GM20431 (cell line): ENCODE measurements at regions not wholly inside any gene's neighbourhood (a gene's known extent, or its start where the extent isn't known, plus 50 kb on each side); places are given as distances from the start of the nearest gene placed in this dataset.

Experiments
- in situ Hi-C: fragments of 300-500 bp; cut with MseI, MboI; formaldehyde crosslinking; loops from one replicate; pipeline ENCODE4 v1.15.0; 2020; ENCODE audit warnings: low sequenced_read_pairs; ENCODE audit not compliant: unreplicated experiment

GRCh38 chr22:46074771-46075551 is 75.4 kb upstream of the PPARA start:
- in situ Hi-C loops = no loop called here

DNA sequence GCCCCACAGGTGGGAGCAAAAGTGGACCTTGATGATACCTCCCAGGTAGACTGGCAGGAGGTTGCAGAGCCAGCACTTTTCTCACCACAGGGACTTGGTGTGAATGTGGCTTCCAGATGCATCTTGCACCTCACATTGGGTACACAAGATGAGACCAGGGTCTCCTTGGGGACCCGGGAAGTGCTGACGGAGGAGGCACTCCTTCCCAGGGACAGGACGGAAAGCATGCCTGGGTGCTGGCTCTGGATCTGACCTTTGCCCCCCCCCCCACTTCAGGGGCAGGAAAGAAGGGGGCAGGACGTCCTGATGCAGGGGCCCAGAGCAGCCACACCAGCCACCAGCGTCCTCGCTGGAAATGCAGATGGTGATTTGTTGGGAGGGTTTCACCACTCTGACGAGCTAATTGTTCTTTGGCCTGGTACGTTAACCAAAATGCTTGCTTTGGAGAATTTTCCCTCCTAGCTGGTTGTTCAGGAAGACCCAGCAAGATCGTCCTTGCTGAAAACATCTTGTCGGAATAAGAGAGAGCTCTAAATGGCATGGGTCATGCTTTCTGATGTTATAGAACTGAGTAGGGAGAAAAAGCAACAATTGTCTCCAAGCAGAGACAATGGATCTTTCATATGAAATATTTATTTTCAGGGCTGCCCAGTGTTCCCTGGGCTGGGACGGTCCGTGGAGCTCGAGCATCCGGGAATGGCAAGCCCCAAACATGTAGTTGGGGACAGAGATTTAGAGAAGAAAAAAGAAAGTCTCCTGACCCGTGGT is 74.4 kb upstream of the PPARA start:
- in situ Hi-C loops = no loop called here

DNA sequence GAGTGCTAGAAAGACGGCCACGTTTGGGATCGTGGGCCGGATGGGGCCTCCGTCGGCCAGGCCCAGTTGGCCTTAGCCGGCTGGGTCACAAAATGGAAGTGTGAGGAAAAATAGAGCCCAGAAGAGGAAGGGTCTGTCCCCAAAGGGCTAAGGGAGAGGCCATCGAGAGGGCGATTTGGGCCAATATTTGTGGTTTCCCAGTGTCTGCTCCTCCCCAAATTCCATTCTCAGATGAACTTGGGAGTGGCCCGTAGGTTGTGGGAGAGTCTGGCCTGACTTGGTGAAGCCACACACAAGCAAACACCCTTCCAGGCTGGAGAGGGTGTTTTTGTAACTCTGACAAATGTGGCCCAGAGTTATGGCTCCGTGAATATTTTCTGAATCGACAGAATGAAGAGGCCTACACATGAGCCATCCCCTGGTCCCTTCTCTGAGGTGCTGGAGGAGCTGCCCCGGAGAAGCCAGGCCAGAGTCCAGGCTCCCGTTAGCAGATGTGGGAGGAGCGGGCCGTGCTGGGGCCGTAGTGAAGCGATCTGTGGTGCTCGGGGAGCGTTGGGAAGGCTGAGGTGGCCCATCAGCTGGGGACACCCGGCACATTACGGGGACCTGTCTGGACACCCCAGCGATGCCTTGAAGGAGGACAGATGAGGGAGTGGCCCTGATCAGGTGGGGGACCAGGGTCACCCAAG is 73.5 kb upstream of the PPARA start:
- in situ Hi-C loops = no loop called here

- in situ Hi-C loops = no loop called here
These were observed 72.6 kb upstream of the PPARA start for GRCh38 chr22:46077669-46078099.

- in situ Hi-C loops = no loop called here
These were observed 71.9 kb upstream of the PPARA start for GRCh38 chr22:46078241-46079092.

- in situ Hi-C loops = no loop called here
These were observed 71.0 kb upstream of the PPARA start for GRCh38 chr22:46079093-46079860.

DNA sequence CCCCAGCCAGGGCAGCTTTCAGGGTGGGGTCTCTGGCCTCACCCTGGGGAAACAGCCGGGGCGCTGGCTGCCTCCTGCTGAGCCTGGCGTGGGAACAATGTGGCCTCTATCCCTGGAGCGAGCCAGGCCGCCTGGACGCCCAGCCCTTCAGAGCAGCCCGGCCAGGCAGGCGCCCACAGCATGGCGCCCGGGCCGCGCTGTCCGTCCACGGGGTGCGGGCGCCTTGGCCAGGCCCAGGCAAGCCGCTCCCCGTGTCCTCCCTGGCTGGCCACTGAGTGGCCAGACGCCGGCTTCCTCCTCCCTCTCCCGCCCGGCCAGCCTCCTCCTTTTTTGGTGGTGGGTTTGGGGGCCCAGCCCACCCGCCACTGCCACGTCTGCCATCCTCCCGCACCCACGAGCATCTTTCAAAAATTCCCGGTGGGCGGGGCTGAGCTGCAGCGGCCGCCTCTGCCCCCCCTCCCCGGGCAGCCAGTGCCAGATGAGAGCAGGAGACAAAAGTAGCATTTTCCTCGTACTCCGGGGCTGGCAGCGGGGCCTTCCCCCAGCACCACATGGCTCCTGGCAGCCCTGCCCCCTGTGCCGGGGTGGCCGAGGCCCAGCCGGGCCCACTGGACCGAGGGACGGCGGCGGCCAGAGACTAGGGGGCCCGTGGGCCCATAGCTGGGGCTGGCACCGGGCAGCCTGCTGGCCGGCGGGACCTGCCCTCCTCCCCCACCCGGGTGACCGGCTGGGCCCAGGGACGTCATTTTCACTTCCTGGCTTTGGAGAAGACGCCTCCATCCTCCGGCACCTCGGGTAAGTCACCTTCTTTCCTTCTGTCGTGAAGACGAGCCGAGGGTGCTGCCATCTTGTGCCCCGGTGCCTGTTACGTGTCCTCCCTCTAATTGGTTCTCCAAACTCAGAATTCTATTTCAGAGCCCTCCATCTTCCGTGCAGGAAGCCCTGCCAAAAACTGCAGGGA is 70.2 kb upstream of the PPARA start:
- in situ Hi-C loops = no loop called here

DNA sequence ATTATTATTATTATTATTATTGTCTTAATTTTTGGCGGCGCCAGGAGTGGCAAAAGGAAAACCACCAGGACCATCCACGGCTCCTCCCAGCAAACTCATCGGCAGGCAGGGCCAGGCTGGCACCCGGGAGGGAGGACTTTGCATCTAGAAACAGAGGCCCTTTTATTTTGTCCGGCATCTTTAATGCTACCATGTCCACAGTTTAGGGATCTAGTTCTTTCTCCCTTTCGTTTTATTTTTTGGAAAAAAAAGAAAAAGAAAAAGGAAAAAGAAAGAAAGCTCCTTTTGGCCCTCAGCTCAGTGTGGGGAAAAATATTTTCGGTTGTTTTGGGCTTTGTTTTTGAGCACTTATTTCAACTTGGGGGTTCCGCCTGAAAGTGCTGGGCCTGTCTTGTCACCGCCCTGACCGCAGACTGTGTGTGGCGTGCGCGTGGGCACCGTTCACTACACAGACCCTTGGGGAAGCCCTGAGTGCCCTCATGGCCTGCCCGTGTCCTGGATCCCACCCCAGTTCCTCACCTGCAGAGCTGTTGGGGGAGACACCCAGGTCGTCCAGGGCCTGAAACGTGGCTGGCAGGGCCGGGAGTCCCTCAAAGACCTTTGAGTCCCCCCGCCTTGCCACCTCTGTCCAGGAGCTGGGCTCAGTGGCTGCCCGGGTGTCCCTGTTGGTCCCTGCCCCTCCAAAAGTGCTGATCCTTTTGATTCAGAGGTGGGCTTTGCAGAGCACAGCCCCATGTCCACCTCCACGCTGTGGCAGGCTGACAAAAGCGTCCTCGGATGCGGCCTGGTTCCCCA is 69.1 kb upstream of the PPARA start:
- in situ Hi-C loops = no loop called here

DNA sequence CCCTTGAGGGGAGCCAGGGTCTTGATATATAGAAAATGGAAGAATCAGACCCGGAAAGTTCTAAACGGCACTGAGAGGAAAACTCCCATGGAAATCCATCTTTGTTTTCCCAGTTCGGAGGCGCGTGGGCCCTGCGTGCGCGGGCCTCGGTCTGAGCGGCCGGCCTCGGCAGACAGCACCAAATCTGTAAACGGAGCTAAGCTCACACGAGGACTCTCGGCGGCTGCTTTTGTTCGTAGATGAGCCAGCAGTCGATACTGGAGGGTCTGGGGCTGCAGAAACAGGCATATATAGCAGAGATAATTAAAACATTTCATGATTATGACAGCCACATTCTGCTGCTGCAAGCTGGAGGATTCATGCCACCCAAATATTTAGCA is 68.5 kb upstream of the PPARA start:
- in situ Hi-C loops = no loop called here

DNA sequence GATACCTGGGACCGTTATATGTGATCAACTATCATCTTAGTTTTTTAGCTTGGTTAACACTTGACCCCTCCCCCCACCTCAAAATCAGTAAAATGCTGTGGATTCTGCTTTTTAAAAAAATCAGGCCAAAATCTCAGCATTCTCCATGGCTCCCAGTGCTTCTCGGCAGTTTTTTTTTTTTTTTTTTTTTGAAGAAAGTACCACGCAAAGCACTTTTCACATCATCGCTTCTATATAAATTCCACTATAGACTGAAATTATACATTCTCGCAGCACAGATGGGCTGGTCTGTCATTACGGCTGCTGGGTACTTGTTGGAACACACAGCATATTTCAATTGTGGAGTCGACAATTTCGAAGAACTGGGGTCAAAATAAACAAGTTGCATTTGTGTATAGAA is 67.7 kb upstream of the PPARA start:
- in situ Hi-C loops = no loop called here

DNA sequence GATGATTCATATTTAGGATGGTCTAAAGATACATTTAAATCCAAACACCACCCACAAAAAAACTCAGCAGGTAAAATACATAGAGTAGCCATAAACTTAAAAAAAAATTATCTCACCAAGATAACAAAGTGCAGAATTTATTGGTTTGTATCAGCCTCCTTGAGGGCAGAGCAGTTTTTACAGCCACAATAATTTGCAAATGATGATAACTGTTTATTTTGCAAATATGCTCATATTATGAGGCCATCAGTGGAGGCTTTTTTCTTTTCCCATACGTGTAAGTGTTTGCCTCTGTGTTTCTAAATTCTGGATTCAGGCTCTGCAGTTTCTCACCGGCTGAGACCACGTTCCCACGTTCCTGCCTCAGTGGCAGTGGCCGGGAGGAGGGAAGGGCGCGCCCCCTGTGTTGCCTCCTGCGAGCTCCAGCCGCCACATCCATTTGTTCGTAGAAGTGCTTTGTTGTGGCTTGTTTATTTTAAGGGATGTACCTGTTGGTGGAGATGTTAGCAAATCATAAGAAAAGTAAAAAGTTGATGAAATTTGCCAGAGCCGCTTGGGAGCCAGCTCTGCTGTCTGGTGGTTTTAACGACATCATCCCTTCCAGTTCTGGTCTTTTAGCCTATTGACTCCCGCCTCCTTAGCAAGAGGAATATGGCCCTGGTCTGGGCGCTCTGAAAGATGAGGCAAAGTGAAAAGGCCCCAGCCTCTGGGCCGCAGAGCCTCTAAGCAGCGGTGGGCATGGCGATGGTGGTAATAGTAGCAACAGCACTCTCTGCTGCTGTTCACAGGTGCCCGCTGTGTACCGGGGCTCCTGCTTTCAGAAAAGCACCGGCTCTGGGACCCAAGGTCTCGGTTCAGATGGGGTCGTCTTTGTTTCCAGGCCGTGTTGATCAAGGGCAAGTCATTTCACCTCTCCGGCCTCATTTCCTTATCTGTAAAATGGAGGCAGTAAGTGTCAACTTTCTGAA is 66.7 kb upstream of the PPARA start:
- in situ Hi-C loops = no loop called here

DNA sequence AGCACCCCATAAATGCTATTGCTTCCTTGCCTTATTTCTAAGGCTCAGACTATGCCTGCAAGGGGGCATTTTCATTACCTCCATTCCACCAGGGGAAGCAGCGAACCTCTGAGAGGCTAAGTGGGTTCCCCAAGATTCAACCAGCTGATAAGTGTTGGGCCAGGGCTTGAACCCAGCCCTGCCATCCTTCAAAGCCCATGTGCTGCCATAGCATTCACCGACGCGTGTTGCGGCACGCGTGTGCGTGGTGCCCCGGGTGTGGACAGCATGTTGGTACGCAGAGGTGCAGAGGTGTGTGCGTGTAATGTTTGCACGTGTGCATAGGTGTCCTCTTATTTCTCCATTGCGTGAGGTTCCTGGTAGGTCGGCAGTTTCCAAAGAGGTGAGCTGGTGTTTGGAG is 66.0 kb upstream of the PPARA start:
- in situ Hi-C loops = no loop called here

DNA sequence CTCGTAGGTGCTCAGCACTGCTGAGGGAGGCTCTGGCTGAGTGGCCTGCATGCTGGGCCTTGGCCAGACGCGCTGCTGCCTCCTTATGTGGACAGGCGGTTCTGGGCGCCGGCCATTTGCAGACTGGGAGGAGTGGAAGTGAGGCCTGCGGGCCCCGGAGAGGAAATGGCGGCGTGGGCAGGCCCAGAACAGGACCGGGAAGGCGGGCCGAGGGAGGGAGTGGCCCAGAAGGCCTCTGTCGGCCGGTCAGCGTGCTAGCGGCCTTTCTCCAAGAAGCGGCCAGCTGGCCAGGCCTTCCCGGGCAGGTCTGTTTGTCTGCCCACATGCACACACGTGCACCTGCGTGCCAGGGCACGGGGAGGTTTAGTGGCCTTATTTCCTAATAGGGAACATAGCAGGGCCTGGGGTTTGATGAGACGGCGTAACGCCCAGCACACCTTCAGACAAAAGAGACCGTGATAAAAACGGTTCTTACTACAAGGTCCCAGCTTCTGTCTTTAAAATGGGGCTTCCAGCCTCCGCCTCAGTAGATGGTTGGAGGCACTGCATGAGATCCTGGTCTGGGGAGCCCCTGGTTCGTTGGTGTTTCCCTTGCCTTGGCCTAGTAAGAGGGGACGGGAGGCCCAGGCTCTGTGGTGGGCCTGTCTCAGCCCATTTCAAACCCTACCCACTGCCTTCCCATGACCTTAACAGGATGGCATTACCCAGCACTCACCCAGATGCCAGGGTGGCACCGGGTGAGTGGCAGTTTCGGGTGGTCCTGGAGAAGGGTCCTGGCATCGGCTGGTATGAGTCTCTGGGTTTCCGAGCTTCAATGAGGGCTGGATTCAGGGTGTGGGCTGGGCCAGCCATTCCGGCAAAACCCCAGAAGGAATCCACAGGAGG is 65.1 kb upstream of the PPARA start:
- in situ Hi-C loops = no loop called here

- in situ Hi-C loops = no loop called here
These were observed 64.3 kb upstream of the PPARA start for GRCh38 chr22:46085828-46086576.
